Mesendoderm (in vitro differentiated cells): ENCODE measurements at regions not wholly inside any gene's neighbourhood (a gene's known extent, or its start where the extent isn't known, plus 50 kb on each side); places are given as distances from the start of the nearest gene placed in this dataset.
A peak's percentile ranks its signal among the peaks of the same experiment; 100 is the strongest.
"Not testable (repeated sequence)": the region's sequence is repeated elsewhere in the genome, so short reads cannot be mapped to it uniquely, and the experiment has no call there.

Source experiments
- DNase-seq: peaks from one replicate; pipeline ENCODE4 v3.0.0; 2013
- H2AK5ac ChIP-seq: 2 replicates; pipeline ENCODE4 v1.6.1; 2013; ENCODE audit warnings: low read length, inconsistent platforms
- H2BK120ac ChIP-seq: 2 replicates; pipeline ENCODE4 v1.6.1; 2013; ENCODE audit warnings: low read depth, mild to moderate bottlenecking, low read length, moderate library complexity, mixed read lengths
- H2BK15ac ChIP-seq: replicated peaks from 2 replicates; pipeline ENCODE4 v1.6.1; 2013; ENCODE audit warnings: low read depth, mild to moderate bottlenecking, moderate library complexity
- H2BK5ac ChIP-seq: 2 replicates; pipeline ENCODE4 v1.6.1; 2013; ENCODE audit warnings: low read length, inconsistent platforms
- H3K18ac ChIP-seq: 2 replicates; pipeline ENCODE4 v1.6.1; 2013; ENCODE audit warnings: mild to moderate bottlenecking, low read length, mixed read lengths
- H3K23ac ChIP-seq: one replicate; pipeline ENCODE4 v1.6.1; 2013; ENCODE audit warnings: low read length
- H3K27ac ChIP-seq: 2 replicates; pipeline ENCODE4 v1.5.1; 2013; ENCODE audit warnings: low read depth, mild to moderate bottlenecking, inconsistent platforms, low read length, moderate library complexity
- H3K27me3 ChIP-seq: 2 replicates; pipeline ENCODE4 v1.6.1; 2013; ENCODE audit warnings: low read length, control low read depth, mild to moderate bottlenecking, inconsistent platforms; ENCODE audit not compliant: insufficient read depth, poor library complexity
- H3K36me3 ChIP-seq: 2 replicates; pipeline ENCODE4 v1.6.1; 2013; ENCODE audit warnings: low read length, inconsistent platforms; ENCODE audit not compliant: control insufficient read depth, insufficient read depth
- H3K4ac ChIP-seq: one replicate; pipeline ENCODE4 v1.6.1; 2013; ENCODE audit warnings: low read depth, mild to moderate bottlenecking, low read length, moderate library complexity
- H3K4me1 ChIP-seq: 2 replicates; pipeline ENCODE4 v1.6.1; 2013; ENCODE audit warnings: low read depth, low read length, inconsistent platforms; ENCODE audit not compliant: control insufficient read depth
- H3K4me2 ChIP-seq: 2 replicates; pipeline ENCODE4 v1.6.1; 2013; ENCODE audit warnings: low read length
- H3K4me3 ChIP-seq: 2 replicates; pipeline ENCODE4 v1.5.1; 2013; ENCODE audit warnings: mild to moderate bottlenecking, low read length
- H3K56ac ChIP-seq: one replicate; pipeline ENCODE4 v1.6.1; 2013; ENCODE audit warnings: low read length
- H3K79me1 ChIP-seq: 2 replicates; pipeline ENCODE4 v1.6.1; 2013; ENCODE audit warnings: low read length, inconsistent platforms
- H3K79me2 ChIP-seq: 2 replicates; pipeline ENCODE4 v1.6.1; 2013; ENCODE audit warnings: mild to moderate bottlenecking, low read length; ENCODE audit not compliant: control insufficient read depth, insufficient read depth
- H3K9ac ChIP-seq: 2 replicates; pipeline ENCODE4 v1.6.1; 2013; ENCODE audit warnings: low read length, inconsistent platforms
- H4K5ac ChIP-seq: one replicate; pipeline ENCODE4 v1.6.1; 2013; ENCODE audit warnings: low read length
- H4K8ac ChIP-seq: one replicate; pipeline ENCODE4 v1.6.1; 2013; ENCODE audit warnings: low read depth, mild to moderate bottlenecking, control low read depth, low read length, moderate library complexity
- WGBS: extraction: QIAGEN DNeasy Blood & Tissue Kit; methylation state at CpG from one replicate; pipeline ENCODE4 v1.1.7; 2013; ENCODE audit warnings: low lambda C conversion rate, missing lambda C conversion rate; ENCODE audit not compliant: insufficient coverage; ENCODE audit errors: extremely low coverage; 5-methylcytosine and 5-hydroxymethylcytosine counted together

DNA sequence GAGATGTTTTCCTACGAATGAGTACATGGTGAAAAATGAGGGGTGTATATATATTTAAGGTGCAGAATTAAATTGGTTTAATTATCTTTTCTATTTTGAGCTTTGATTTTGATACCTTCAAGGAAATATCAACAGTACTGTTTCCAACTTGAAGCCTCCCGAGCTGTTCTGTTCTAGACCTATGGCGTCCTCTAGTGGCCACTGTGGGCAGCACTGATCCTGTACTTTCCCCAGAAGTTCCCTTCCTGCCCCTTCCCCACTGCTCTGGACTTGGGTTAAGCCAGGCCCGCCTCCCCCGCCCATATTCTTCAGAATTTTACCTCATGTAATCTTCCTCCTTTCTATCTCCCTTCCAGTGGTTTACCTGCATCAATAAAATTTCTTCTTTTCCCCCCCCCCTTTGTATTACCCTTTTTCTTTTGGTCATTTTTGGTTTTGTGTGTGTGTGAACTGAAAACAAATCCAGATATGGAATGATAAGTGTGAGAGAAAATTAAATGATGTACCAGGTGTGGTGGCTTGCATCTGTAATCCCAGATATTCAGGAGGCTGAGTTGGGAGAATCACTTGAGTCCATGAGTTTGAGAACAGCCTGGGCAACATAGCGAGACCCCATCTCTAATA lies 1643.5 kb downstream of the TP53TG3F start:
- H2BK5ac ChIP-seq: no peak overlapping the region

DNA sequence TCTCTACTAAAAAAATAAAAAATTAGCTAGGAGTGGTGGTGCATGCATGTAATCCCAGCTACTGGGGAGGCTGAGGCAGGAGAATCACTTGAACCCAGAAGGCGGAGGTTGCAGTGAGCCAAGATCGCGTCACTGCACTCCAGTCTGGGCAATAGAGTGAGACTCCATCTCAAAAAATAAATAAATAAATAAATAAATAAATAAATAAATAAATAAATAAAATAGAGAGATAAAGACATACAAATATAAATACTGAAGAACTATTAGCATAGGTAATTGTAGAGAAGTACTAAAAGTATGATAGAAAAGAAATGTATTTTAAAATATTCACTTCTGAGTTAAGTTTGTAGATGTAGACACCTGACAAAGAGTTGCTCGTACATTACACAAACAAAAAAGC lies 1652.4 kb downstream of the TP53TG3F start:
- not testable (repeated sequence) for H3K4me3 ChIP-seq, H3K56ac ChIP-seq, H2AK5ac ChIP-seq, H3K36me3 ChIP-seq, H2BK15ac ChIP-seq, H3K79me1 ChIP-seq, H2BK5ac ChIP-seq, H3K23ac ChIP-seq, H3K27me3 ChIP-seq, H3K4me1 ChIP-seq, H4K8ac ChIP-seq, H4K5ac ChIP-seq, DNase-seq, H2BK120ac ChIP-seq, H3K9ac ChIP-seq, H3K4ac ChIP-seq, H3K27ac ChIP-seq, H3K4me2 ChIP-seq, H3K79me2 ChIP-seq, H3K18ac ChIP-seq
- WGBS: no CpG with 5 or more reads among the region's 4 CpGs

More for the DNA sequence above, 1643.5 kb downstream of the TP53TG3F start:
- Histone ChIP-seq H3K4me2 (no peak overlapping the region), H3K18ac (no peak overlapping the region), H3K4ac (no peak overlapping the region), H4K5ac (no peak overlapping the region), H2AK5ac (no peak overlapping the region), H3K4me3 (no peak overlapping the region), H3K23ac (no peak overlapping the region), H2BK120ac (no peak overlapping the region), H3K79me2 (no peaks in the 10 kb centered on the region), H3K56ac (no peak overlapping the region), H2BK15ac (no peak overlapping the region), H3K27ac (no peak overlapping the region), H4K8ac (no peak overlapping the region), H3K9ac (no peak overlapping the region), H3K27me3 (no peaks in the 10 kb centered on the region), H3K4me1 (no peaks in the 10 kb centered on the region), H3K36me3 (no peaks in the 10 kb centered on the region), H3K79me1 (no peaks in the 10 kb centered on the region)
- DNase-seq: peak; percentile 1
- WGBS: no CpG with 5 or more reads among the region's 6 CpGs

DNA sequence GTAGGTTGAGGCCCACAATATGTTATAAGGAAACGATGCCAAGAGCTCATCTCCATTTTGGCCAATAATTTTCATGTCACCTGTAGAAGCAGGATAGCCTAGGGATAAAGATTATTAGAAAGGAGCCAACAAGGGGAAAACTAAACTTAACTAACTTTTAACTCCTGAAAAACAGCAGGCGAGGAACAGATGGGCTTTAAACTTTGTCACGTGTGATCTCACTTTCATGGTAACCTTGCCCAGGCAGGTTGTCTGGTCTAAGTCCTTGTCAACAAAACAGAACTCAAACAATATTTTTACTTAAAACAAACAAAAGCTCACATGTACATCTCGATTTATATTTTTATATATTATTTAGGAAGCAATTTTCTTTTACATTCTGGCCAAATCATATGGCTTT lies 1672.0 kb downstream of the TP53TG3F start:
- H2BK15ac ChIP-seq: no peak overlapping the region
- H4K5ac ChIP-seq: no peak overlapping the region
- DNase-seq: no peak
- H3K4me1 ChIP-seq: no peaks in the 10 kb centered on the region
- no peak overlapping the region for H2BK5ac ChIP-seq
- H2AK5ac ChIP-seq: no peak overlapping the region
- no peak overlapping the region for H3K27ac ChIP-seq
- no peak overlapping the region for H3K4ac ChIP-seq
- no peak overlapping the region for H4K8ac ChIP-seq
- H2BK120ac ChIP-seq: no peak overlapping the region
- H3K4me2 ChIP-seq: no peak overlapping the region
- H3K18ac ChIP-seq: no peak overlapping the region
- no peaks in the 10 kb centered on the region for H3K36me3 ChIP-seq
- H3K9ac ChIP-seq: no peak overlapping the region
- WGBS: no CpG with 5 or more reads among the region's 4 CpGs
- H3K79me2 ChIP-seq: no peaks in the 10 kb centered on the region
- no peaks in the 10 kb centered on the region for H3K79me1 ChIP-seq
- H3K23ac ChIP-seq: no peak overlapping the region
- H3K27me3 ChIP-seq: no peaks in the 10 kb centered on the region
- no peak overlapping the region for H3K4me3 ChIP-seq
- no peak overlapping the region for H3K56ac ChIP-seq

DNA sequence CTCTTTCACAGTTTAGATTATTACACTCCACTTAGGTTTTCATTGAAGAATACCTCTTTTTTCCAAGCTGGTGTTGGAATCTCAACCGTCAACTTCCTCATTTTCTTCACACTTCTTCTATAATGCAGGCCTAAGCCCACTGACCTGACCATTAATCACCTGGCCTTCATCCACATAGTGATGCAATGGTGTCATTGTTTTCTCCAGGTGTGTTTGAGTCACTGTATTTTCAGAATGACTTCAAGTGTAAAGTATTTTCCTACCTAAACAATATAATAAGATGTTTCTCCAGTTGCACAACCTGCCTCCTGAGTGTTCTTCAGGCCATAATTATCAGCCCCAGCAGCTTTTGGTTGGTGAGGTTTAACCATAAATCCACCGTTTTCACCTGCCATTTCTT lies 1675.1 kb downstream of the TP53TG3F start:
- Histone ChIP-seq H3K56ac (no peak overlapping the region), H4K8ac (no peak overlapping the region), H3K4me1 (no peaks in the 10 kb centered on the region), H2BK120ac (no peak overlapping the region), H3K27me3 (no peaks in the 10 kb centered on the region), H3K4ac (no peak overlapping the region), H3K18ac (no peak overlapping the region), H3K27ac (no peak overlapping the region), H2AK5ac (no peak overlapping the region), H4K5ac (no peak overlapping the region), H3K4me2 (no peak overlapping the region), H3K36me3 (no peaks in the 10 kb centered on the region), H3K9ac (no peak overlapping the region), H3K79me1 (no peaks in the 10 kb centered on the region), H3K79me2 (no peaks in the 10 kb centered on the region), H3K4me3 (no peak overlapping the region), H2BK15ac (no peak overlapping the region), H3K23ac (no peak overlapping the region), H2BK5ac (no peak overlapping the region)
- no peak for DNase-seq
- no CpG with 5 or more reads among the region's 2 CpGs for WGBS

DNA sequence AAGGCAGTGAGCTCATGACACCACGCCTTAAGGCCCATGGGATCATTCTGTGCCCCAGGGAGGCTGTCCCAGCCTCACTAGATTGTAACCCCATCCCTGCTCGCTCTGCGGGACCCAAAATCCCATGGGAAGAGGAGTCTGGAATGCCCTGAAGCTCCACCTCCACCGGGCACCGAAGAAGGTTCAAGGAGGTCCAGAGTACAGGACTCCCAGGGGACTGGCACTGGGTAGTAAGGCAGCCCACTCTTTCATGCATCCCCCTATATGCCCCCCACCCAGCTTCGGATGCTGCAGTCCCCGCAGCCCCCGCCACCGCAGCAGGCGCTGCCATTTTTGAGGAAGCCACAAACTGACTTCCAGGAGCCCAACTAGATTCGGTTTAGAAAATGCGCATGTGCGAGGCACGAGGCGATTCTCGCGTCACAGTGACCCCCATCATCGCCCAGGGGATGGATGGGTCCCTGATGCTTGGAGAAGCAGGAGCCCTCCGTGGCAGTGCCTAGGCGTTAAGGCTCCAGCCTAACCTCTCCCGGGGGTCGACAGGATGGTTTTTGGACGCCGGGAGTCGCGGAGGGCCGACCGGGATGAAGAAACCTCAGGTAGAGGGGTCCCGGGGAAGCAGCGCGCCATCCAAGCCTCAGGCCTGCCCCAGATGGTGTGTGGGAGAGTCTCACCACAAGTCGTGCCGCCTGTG lies 1681.0 kb downstream of the TP53TG3F start:
- no peaks in the 10 kb centered on the region for H3K79me1 ChIP-seq
- H3K4me1 ChIP-seq: no peaks in the 10 kb centered on the region
- no peak overlapping the region for H3K18ac ChIP-seq
- H3K4me2 ChIP-seq: no peak overlapping the region
- no peak overlapping the region for H3K9ac ChIP-seq
- no peak overlapping the region for H2BK120ac ChIP-seq
- no peak overlapping the region for H3K23ac ChIP-seq
- H2BK5ac ChIP-seq: no peak overlapping the region
- no CpG with 5 or more reads among the region's 33 CpGs for WGBS
- no peak overlapping the region for H3K4ac ChIP-seq
- no peaks in the 10 kb centered on the region for H3K36me3 ChIP-seq
- H2BK15ac ChIP-seq: no peak overlapping the region
- H3K79me2 ChIP-seq: no peaks in the 10 kb centered on the region
- DNase-seq: no peak
- H2AK5ac ChIP-seq: no peak overlapping the region
- H3K56ac ChIP-seq: no peak overlapping the region
- H3K27me3 ChIP-seq: no peaks in the 10 kb centered on the region
- no peak overlapping the region for H3K4me3 ChIP-seq
- no peak overlapping the region for H4K5ac ChIP-seq
- no peak overlapping the region for H4K8ac ChIP-seq
- H3K27ac ChIP-seq: no peak overlapping the region

DNA sequence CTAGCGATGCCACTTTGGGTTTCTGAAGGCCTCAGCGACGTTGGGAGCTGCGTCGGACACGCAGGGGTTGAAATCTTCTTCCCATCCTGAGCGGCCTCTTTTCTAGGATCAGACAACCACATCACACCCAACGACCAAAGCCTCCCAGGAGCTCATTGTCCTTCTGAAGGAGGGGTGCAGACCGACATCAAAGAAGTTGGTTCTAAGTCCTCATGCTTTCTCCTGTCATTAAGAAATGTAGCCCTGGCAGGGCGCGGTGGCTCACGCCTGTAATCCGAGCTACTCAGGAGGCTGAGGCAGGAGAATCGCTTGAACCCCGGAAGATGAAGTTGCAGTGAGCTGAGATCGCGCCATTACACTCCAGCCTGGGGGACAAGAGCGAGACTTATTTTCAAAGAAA lies 1681.9 kb downstream of the TP53TG3F start:
- Histone ChIP-seq H2BK120ac (no peak overlapping the region), H3K27me3 (no peaks in the 10 kb centered on the region), H3K4me3 (no peak overlapping the region), H3K4me2 (no peak overlapping the region), H3K18ac (no peak overlapping the region), H3K4ac (no peak overlapping the region), H3K23ac (no peak overlapping the region), H2BK5ac (no peak overlapping the region), H3K79me1 (no peaks in the 10 kb centered on the region), H4K5ac (no peak overlapping the region), H3K27ac (no peak overlapping the region), H3K9ac (no peak overlapping the region), H3K36me3 (no peaks in the 10 kb centered on the region), H2BK15ac (no peak overlapping the region), H3K79me2 (no peaks in the 10 kb centered on the region), H4K8ac (no peak overlapping the region), H3K4me1 (no peaks in the 10 kb centered on the region), H3K56ac (no peak overlapping the region), H2AK5ac (no peak overlapping the region)
- no CpG with 5 or more reads among the region's 18 CpGs for WGBS
- DNase-seq: no peak
